Neural cell (in vitro differentiated cells): ENCODE measurements at regions not wholly inside any gene's neighbourhood (a gene's known extent, or its start where the extent isn't known, plus 50 kb on each side); places are given as distances from the start of the nearest gene placed in this dataset.

ENCODE experiments used
- H2AFZ ChIP-seq: fragments of 200-600, 300-800 bp; sonication (generic), shearing (Covaris generic); 2 replicates; pipeline ENCODE4 v1.6.0; 2014; ENCODE audit warnings: low read depth, mild to moderate bottlenecking, antibody characterized with exemption, low read length, moderate library complexity
- H3F3A ChIP-seq: fragments of 200-600 bp; shearing (Covaris generic); 2 replicates; pipeline ENCODE4 v1.6.1; 2016; ENCODE audit warnings: mild to moderate bottlenecking, moderate library complexity, mixed read lengths, antibody characterized with exemption, low read length; ENCODE audit not compliant: insufficient read depth, poor library complexity, severe bottlenecking
- H3K27ac ChIP-seq: fragments of 200-600, 300-800 bp; sonication (generic), shearing (Covaris generic); 2 replicates; pipeline ENCODE4 v1.5.1; 2014; ENCODE audit warnings: mild to moderate bottlenecking, low read length, moderate library complexity
- H3K27me3 ChIP-seq: fragments of 300-800, 200-600 bp; sonication (generic), shearing (Covaris generic); 2 replicates; pipeline ENCODE4 v1.6.0; 2014; ENCODE audit warnings: mild to moderate bottlenecking, low read depth, low read length, moderate library complexity; ENCODE audit not compliant: insufficient read depth
- H3K36me3 ChIP-seq: fragments of 300-800, 200-600 bp; sonication (generic), shearing (Covaris generic); 2 replicates; pipeline ENCODE4 v1.5.1; 2014; ENCODE audit warnings: mild to moderate bottlenecking, antibody characterized with exemption, low read length, moderate library complexity; ENCODE audit not compliant: insufficient read depth
- H3K4me2 ChIP-seq: fragments of 300-800, 200-600 bp; sonication (generic), shearing (Covaris generic); 2 replicates; pipeline ENCODE4 v1.6.0; 2014; ENCODE audit warnings: mild to moderate bottlenecking, low read length
- H3K4me3 ChIP-seq: fragments of 300-800, 200-600 bp; sonication (generic), shearing (Covaris generic); 2 replicates; pipeline ENCODE4 v1.5.1; 2014; ENCODE audit warnings: mild to moderate bottlenecking, low read length, moderate library complexity
- H3K79me2 ChIP-seq: fragments of 200-600 bp; shearing (Covaris generic); replicated peaks from 2 replicates; pipeline ENCODE4 v1.6.0; 2014; ENCODE audit warnings: mild to moderate bottlenecking, low read length, moderate library complexity; ENCODE audit not compliant: insufficient read depth
- H3K9ac ChIP-seq: fragments of 300-800, 200-600 bp; sonication (generic), shearing (Covaris generic); 2 replicates; pipeline ENCODE4 v1.6.1; 2016; ENCODE audit warnings: mild to moderate bottlenecking, low read length, mixed read lengths
- H3K9me2 ChIP-seq: fragments of 200-600 bp; shearing (Covaris generic); 2 replicates; pipeline ENCODE4 v1.6.1; 2016; ENCODE audit warnings: mild to moderate bottlenecking, low read length, mixed read lengths; ENCODE audit not compliant: insufficient read depth
- H3K9me3 ChIP-seq: fragments of 200-600, 300-800 bp; sonication (generic), shearing (Covaris generic); 2 replicates; pipeline ENCODE4 v1.6.1; 2016; ENCODE audit warnings: mild to moderate bottlenecking, mixed run types, low read length, moderate library complexity, mixed read lengths
- H4K20me1 ChIP-seq: fragments of 200-600 bp; shearing (Covaris generic); 2 replicates; pipeline ENCODE4 v1.6.1; 2016; ENCODE audit warnings: mild to moderate bottlenecking, mixed run types; ENCODE audit not compliant: insufficient read depth
- EP300 ChIP-seq: fragments of 450-650 bp; conservative IDR thresholded peaks from 2 replicates; pipeline ENCODE4 v1.6.1; 2014; ENCODE audit warnings: antibody characterized with exemption, mild to moderate bottlenecking, moderate library complexity; ENCODE audit not compliant: poor library complexity, severe bottlenecking
- EZH2 ChIP-seq: fragments of 200-600, 300-800 bp; shearing (Covaris generic), sonication (generic); IDR thresholded peaks from 2 replicates; pipeline ENCODE4 v1.6.1; 2014; ENCODE audit warnings: antibody characterized with exemption, low read length, borderline replicate concordance, mild to moderate bottlenecking; ENCODE audit not compliant: insufficient read depth, poor library complexity, severe bottlenecking
- MXI1 ChIP-seq: fragments of 450-650 bp; conservative IDR thresholded peaks from 2 replicates; pipeline ENCODE4 v1.6.1; 2014; ENCODE audit warnings: antibody characterized with exemption, mild to moderate bottlenecking; ENCODE audit not compliant: poor library complexity, severe bottlenecking
- POLR2AphosphoS5 ChIP-seq: IDR thresholded peaks from 2 replicates; pipeline ENCODE4 v1.6.1; 2012
- RAD21 ChIP-seq: fragments of 450-650 bp; conservative IDR thresholded peaks from 2 replicates; pipeline ENCODE4 v1.6.1; 2014; ENCODE audit warnings: antibody characterized with exemption, mild to moderate bottlenecking, moderate library complexity
- SMC3 ChIP-seq: fragments of 450-650 bp; conservative IDR thresholded peaks from 2 replicates; pipeline ENCODE4 v1.6.1; 2014; ENCODE audit warnings: antibody characterized with exemption, mild to moderate bottlenecking, moderate library complexity; ENCODE audit not compliant: poor library complexity
- TAF1 ChIP-seq: IDR thresholded peaks from 2 replicates; pipeline ENCODE4 v1.6.1; 2012; ENCODE audit warnings: low read depth
- TF ChIP-seq, protein P1 (sequence below): fragments of 450-650 bp; IDR thresholded peaks from 2 replicates; pipeline ENCODE4 v1.5.1; 2014; ENCODE audit warnings: antibody characterized with exemption, mild to moderate bottlenecking, moderate library complexity; ENCODE audit not compliant: poor library complexity, severe bottlenecking
- TF ChIP-seq, protein P2 (sequence below): IDR thresholded peaks from 2 replicates; pipeline ENCODE4 v1.6.1; 2012; ENCODE audit warnings: borderline replicate concordance

DNA sequence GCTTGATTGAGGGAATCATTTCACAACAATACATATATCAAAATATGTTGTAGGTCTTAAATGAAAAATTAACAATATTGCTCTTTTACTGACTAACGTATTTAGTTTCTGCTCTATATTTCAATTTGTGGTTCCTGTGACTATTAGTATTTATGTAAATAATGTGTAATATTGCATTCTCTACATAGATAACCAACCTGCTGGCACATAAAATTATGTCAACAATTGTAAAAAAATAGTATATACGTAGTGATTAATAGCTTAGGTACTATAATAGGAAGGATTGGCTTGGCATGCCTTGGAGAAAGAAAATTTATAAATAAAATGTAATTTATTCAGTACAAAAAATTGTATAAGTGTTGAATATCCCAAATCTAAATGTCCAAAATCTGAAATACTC lies 1336.1 kb downstream of the PCDH9 start:
- Histone ChIP-seq H3K27ac (no peak overlapping the region), H3K36me3 (no peaks in the 10 kb centered on the region), H3K79me2 (no peaks in the 10 kb centered on the region), H3F3A (no peaks in the 10 kb centered on the region), H3K4me3 (no peak overlapping the region), H3K9ac (no peak overlapping the region), H3K4me2 (no peak overlapping the region), H3K27me3 (no peaks in the 10 kb centered on the region), H4K20me1 (no peaks in the 10 kb centered on the region), H2AFZ (no peak overlapping the region), H3K9me2 (no peaks in the 10 kb centered on the region), H3K9me3 (no peaks in the 10 kb centered on the region)
- TF ChIP-seq, protein P1, sequence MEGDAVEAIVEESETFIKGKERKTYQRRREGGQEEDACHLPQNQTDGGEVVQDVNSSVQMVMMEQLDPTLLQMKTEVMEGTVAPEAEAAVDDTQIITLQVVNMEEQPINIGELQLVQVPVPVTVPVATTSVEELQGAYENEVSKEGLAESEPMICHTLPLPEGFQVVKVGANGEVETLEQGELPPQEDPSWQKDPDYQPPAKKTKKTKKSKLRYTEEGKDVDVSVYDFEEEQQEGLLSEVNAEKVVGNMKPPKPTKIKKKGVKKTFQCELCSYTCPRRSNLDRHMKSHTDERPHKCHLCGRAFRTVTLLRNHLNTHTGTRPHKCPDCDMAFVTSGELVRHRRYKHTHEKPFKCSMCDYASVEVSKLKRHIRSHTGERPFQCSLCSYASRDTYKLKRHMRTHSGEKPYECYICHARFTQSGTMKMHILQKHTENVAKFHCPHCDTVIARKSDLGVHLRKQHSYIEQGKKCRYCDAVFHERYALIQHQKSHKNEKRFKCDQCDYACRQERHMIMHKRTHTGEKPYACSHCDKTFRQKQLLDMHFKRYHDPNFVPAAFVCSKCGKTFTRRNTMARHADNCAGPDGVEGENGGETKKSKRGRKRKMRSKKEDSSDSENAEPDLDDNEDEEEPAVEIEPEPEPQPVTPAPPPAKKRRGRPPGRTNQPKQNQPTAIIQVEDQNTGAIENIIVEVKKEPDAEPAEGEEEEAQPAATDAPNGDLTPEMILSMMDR: no peak
- TF ChIP-seq SMC3 (no peak), EZH2 (no peak), TAF1 (no peak), POLR2AphosphoS5 (no peak), EP300 (no peak), MXI1 (no peak), RAD21 (no peak)
- TF ChIP-seq, protein P2, sequence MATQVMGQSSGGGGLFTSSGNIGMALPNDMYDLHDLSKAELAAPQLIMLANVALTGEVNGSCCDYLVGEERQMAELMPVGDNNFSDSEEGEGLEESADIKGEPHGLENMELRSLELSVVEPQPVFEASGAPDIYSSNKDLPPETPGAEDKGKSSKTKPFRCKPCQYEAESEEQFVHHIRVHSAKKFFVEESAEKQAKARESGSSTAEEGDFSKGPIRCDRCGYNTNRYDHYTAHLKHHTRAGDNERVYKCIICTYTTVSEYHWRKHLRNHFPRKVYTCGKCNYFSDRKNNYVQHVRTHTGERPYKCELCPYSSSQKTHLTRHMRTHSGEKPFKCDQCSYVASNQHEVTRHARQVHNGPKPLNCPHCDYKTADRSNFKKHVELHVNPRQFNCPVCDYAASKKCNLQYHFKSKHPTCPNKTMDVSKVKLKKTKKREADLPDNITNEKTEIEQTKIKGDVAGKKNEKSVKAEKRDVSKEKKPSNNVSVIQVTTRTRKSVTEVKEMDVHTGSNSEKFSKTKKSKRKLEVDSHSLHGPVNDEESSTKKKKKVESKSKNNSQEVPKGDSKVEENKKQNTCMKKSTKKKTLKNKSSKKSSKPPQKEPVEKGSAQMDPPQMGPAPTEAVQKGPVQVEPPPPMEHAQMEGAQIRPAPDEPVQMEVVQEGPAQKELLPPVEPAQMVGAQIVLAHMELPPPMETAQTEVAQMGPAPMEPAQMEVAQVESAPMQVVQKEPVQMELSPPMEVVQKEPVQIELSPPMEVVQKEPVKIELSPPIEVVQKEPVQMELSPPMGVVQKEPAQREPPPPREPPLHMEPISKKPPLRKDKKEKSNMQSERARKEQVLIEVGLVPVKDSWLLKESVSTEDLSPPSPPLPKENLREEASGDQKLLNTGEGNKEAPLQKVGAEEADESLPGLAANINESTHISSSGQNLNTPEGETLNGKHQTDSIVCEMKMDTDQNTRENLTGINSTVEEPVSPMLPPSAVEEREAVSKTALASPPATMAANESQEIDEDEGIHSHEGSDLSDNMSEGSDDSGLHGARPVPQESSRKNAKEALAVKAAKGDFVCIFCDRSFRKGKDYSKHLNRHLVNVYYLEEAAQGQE: no peak

DNA sequence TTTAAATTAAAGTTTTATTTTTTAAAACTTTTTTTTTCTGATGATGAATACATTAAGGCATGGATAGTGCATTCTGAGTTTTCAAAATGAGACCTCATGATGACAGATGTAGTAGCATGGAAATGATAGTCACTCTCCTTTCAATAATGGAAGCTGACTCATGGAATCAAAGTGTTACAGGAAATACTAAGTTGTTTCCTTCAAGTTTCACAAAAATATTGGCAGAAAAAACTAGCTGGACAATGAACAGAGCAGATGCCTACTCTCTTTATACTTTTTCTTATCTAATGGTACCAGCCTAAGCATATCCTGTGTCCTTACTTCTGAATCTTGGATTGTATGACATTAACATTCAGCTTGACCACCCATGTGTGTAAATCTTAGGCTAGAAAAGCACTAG lies 1337.3 kb downstream of the PCDH9 start:
- no peak overlapping the region for H2AFZ ChIP-seq
- TF ChIP-seq MXI1: no peak
- no peak for TF ChIP-seq EZH2
- no peak for TF ChIP-seq EP300
- no peak for TF ChIP-seq RAD21
- no peak for TF ChIP-seq POLR2AphosphoS5

More for the DNA sequence above, 1337.3 kb downstream of the PCDH9 start:
- Histone ChIP-seq H3K9ac (no peak overlapping the region), H3K36me3 (no peaks in the 10 kb centered on the region), H3F3A (no peaks in the 10 kb centered on the region), H3K79me2 (no peaks in the 10 kb centered on the region), H3K4me3 (no peak overlapping the region), H3K9me3 (no peaks in the 10 kb centered on the region), H3K27me3 (no peaks in the 10 kb centered on the region), H3K4me2 (no peak overlapping the region), H3K27ac (no peak overlapping the region), H3K9me2 (no peaks in the 10 kb centered on the region), H4K20me1 (no peaks in the 10 kb centered on the region)
